ENCODE measurements at regions not wholly inside any gene's neighbourhood (a gene's known extent, or its start where the extent isn't known, plus 50 kb on each side); places are given as distances from the start of the nearest gene placed in this dataset.

- Histone ChIP-seq H4K20me1 (ENCODE audit: insufficient read depth) (no peaks in the 10 kb centered on the region), H3K27ac (ENCODE audit: low read depth, low read length) (no peak overlapping the region), H3K9me3 (ENCODE audit: control insufficient read depth in 1 of 2, insufficient read depth in 1 of 2, low read depth in 1 of 2, low read length in 2 of 2) (no peaks in the 10 kb centered on the region), H3K27me3 (ENCODE audit: insufficient read depth, low read length) (no peaks in the 10 kb centered on the region), H3K79me2 (ENCODE audit: insufficient read depth, low read length) (no peaks in the 10 kb centered on the region), H3K4me2 (ENCODE audit: low read length) (no peak overlapping the region), H3K36me3 (ENCODE audit: control insufficient read depth in 1 of 2, insufficient read depth in 2 of 2, low read length in 2 of 2) (no peaks in the 10 kb centered on the region), H3K9me2 (ENCODE audit: insufficient read depth) (no peaks in the 10 kb centered on the region), H3K4me3 (replicated peaks in 1 of 2; ENCODE audit: low read depth in 1 of 2, low read length in 2 of 2) (no peak overlapping the region), H3K4me1 (ENCODE audit: control insufficient read depth in 1 of 2, insufficient read depth in 2 of 2, low read length in 2 of 2) (no peaks in the 10 kb centered on the region), H2AFZ (ENCODE audit: low read depth, low read length, poor library complexity, severe bottlenecking) (no peak overlapping the region), H3K9ac (ENCODE audit: low read length) (no peak overlapping the region)
- intact Hi-C loops (cut with micrococcal nuclease): no loop called here
- no peak for DNase-seq (ENCODE audit: low read depth, low spot score)
- ChIA-PET POLR2A (no interaction called here), RAD21 (ENCODE audit: low non-redundant PET in 1 of 2, low total read pairs in 2 of 2, uncharacterized antibody in 2 of 2, unreplicated experiment in 2 of 2) (no interaction called here), CTCF (no interaction called here)
- ATAC-seq: no peak
- TF ChIP-seq YY1 (IDR thresholded peaks at IDR 0.05; ENCODE audit: extremely low read depth, insufficient replicate concordance, low read depth, low read length) (no peak), ATF3 (IDR thresholded peaks at IDR 0.05) (no peak), ZNF274 (IDR thresholded peaks at IDR 0.05; ENCODE audit: low read depth, low read length) (no peak), ELF1 (IDR thresholded peaks at IDR 0.05; ENCODE audit: borderline replicate concordance, low read depth) (no peak), EZH2 (IDR thresholded peaks at IDR 0.05) (no peak), CTCF (IDR thresholded peaks at IDR 0.05 in 2 of 3, conservative IDR thresholded peaks at IDR 0.05 in 1 of 3; ENCODE audit: borderline replicate concordance in 1 of 3, insufficient read depth in 1 of 3, low read depth in 2 of 3, low read length in 2 of 3) (no peak), SRF (IDR thresholded peaks at IDR 0.05; ENCODE audit: low read depth) (no peak), ZBTB33 (IDR thresholded peaks at IDR 0.05; ENCODE audit: extremely low read depth, insufficient replicate concordance, low read length) (no peak), POLR2AphosphoS5 (IDR thresholded peaks at IDR 0.05; ENCODE audit: low read depth, low read length) (no peak), FOSL1 (IDR thresholded peaks at IDR 0.05; ENCODE audit: low read depth) (no peak), JUND (IDR thresholded peaks at IDR 0.05) (no peak), POLR2A (IDR thresholded peaks at IDR 0.05; ENCODE audit: borderline replicate concordance, extremely low read depth, insufficient read depth, insufficient read length) (no peak), MAX (IDR thresholded peaks at IDR 0.05) (no peak), RAD21 (IDR thresholded peaks at IDR 0.05; ENCODE audit: low read depth) (no peak), EGR1 (IDR thresholded peaks at IDR 0.05; ENCODE audit: low read depth) (no peak)
- no TSS peak for BruUV-seq (replicated peaks)
Measured at GRCh38 chr6:163897669-163898068, 483.2 kb downstream of the QKI start.
